Stimulated activated CD4-positive, alpha-beta T cell treated with anti-CD3 and anti-CD28 coated beads, TNF-alpha, amount 100 ng/mL, for 4 hours (primary cell): ENCODE measurements at regions not wholly inside any gene's neighbourhood (a gene's known extent, or its start where the extent isn't known, plus 50 kb on each side); places are given as distances from the start of the nearest gene placed in this dataset.

Experiments
- DNase-seq, 3 experiments: peaks; one replicate each; pipeline ENCODE4 v3.0.0-alpha.2; 2020; ENCODE audit warnings: low read depth in 3 of 3

- no peak for DNase-seq
Measured at GRCh38 chr12:65623507-65623906, 200.8 kb upstream of the HMGA2 start.

GRCh38 chr12:65624554-65625086, 199.7 kb upstream of the HMGA2 start:
- no peak for DNase-seq

- no peak for DNase-seq
Measured at GRCh38 chr12:65628061-65628460, 196.2 kb upstream of the HMGA2 start.

- DNase-seq: no peak
Measured at GRCh38 chr12:65630555-65630954, 193.7 kb upstream of the HMGA2 start.

- no peak for DNase-seq
Measured at GRCh38 chr12:65631621-65632111, 192.6 kb upstream of the HMGA2 start.

GRCh38 chr12:65632131-65632855, 192.0 kb upstream of the HMGA2 start:
- no peak for DNase-seq

GRCh38 chr12:65634061-65634460, 190.2 kb upstream of the HMGA2 start:
- DNase-seq: no peak

- DNase-seq: no peak
Measured at GRCh38 chr12:65634626-65635331, 189.5 kb upstream of the HMGA2 start.

GRCh38 chr12:65636436-65636835, 187.8 kb upstream of the HMGA2 start:
- no peak for DNase-seq

- no peak for DNase-seq
Measured at GRCh38 chr12:65637150-65637549, 187.1 kb upstream of the HMGA2 start.

- no peak for DNase-seq
Measured at GRCh38 chr12:65637774-65638173, 186.5 kb upstream of the HMGA2 start.

GRCh38 chr12:65638324-65638723, 186.0 kb upstream of the HMGA2 start:
- no peak for DNase-seq

GRCh38 chr12:65640489-65640901, 183.8 kb upstream of the HMGA2 start:
- no peak for DNase-seq

GRCh38 chr12:65642061-65642661, 182.1 kb upstream of the HMGA2 start:
- no peak for DNase-seq

- DNase-seq: no peak
Measured at GRCh38 chr12:65643171-65643570, 181.1 kb upstream of the HMGA2 start.

- no peak for DNase-seq
Measured at GRCh38 chr12:65643595-65644386, 180.5 kb upstream of the HMGA2 start.

- DNase-seq: no peak
Measured at GRCh38 chr12:65646127-65646643, 178.1 kb upstream of the HMGA2 start.

GRCh38 chr12:65647074-65647473, 177.2 kb upstream of the HMGA2 start:
- DNase-seq: no peak

- no peak for DNase-seq
Measured at GRCh38 chr12:65648461-65648860, 175.8 kb upstream of the HMGA2 start.

- no peak for DNase-seq
Measured at GRCh38 chr12:65649126-65649525, 175.2 kb upstream of the HMGA2 start.

GRCh38 chr12:65651060-65651459, 173.2 kb upstream of the HMGA2 start:
- no peak for DNase-seq

GRCh38 chr12:65653321-65653720, 171.0 kb upstream of the HMGA2 start:
- no peak for DNase-seq
